HG03460 (cell line): ENCODE measurements at regions not wholly inside any gene's neighbourhood (a gene's known extent, or its start where the extent isn't known, plus 50 kb on each side); places are given as distances from the start of the nearest gene placed in this dataset.

ENCODE experiments used
- ATAC-seq: cut with Tn5 transposase; IDR thresholded peaks from one replicate; pipeline ENCODE4 v1.9.1; 2021; ENCODE audit not compliant: unreplicated experiment

DNA sequence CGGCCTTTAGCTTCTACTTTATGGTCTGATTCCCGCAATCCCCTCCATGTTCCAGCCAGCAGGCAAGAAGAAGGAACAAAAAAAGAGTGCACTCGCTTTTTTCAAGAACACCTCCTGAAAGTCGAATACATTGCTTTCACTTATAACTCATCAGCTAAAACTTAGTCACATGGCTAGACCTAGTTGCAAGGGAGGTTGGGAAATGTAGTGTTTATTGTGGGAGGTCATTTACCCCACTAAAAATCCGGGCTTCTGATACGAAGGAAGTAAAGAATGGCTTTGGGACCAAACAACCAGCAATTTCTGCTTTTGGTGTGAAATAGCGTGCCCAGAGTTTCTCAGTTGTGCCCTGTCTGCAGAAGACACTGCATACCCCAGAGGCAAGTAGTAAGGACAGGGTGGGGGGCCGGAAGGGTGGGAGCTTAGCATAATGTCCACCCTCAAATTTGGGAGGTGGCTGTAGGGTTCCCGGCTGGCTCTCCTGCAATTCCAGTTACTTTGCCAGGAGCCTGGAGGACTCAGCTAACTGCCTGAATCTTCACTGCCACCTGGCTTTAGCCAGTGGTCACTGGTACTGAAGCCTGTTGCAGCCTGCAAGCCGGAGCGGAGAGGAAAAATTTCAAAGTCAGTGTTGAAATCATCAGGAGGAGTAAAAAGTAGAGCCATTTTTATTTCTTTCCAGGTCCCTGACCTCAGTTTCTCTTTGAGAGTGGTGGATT is 57.7 kb upstream of the F3 start:
- no peak for ATAC-seq

DNA sequence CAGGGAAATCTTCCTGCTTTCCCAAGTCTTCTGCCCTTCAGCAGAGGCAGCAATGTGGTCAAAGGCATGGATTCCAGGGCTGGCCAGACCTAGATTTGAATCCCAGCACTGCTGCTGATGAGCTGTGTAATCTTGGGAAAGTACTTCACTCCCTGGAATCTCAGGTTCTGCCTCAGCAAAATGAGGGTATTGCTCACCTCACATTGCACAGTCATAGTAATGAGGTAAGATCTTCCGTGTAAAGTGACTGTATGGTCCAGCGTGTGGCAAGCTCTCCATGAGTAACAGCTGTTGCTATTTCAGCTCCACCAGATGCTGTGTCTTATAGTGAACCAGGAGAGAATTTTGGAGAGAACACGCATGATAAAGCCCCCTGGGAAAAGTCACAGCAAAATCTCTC is 56.1 kb upstream of the F3 start:
- no peak for ATAC-seq

DNA sequence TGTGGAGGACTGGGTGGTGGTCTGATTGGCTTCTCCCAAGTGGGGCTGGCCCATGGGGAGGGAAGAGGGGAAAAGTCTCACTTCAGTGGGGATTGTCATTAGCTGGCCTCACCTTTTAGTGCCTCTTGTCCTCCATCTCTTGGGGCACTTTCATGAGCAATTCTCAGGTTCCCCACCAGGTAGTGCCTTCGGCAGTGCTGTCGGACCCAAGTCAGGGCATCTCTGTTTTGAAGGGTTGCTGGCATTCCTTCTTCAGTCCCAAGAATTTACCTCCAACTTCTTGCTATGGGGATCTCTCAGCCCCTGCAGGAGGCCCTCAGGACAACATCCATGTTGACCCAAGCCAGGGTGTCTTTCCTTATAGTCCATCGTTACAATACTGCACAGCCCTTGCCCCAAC is 54.7 kb upstream of the F3 start:
- ATAC-seq: no peak

DNA sequence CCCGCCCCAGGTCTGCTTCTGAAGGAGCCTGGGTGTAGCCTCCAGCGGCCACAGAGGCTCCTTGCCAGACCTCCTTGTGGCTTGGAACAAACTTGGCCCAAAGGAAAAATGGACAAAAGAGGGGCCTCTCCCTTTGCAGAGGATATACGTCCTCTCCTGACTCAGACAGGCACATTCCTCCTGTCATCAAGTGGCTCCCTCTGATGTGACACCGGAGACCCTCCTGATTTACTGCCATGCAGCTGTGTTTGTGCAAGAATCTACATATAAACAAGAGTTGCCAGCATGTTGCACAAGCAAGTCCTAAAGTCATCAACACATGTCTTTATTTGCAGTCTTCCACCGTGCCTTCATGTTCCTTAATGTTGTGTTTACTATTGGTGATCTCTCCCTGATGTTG is 54.1 kb upstream of the F3 start:
- no peak for ATAC-seq

DNA sequence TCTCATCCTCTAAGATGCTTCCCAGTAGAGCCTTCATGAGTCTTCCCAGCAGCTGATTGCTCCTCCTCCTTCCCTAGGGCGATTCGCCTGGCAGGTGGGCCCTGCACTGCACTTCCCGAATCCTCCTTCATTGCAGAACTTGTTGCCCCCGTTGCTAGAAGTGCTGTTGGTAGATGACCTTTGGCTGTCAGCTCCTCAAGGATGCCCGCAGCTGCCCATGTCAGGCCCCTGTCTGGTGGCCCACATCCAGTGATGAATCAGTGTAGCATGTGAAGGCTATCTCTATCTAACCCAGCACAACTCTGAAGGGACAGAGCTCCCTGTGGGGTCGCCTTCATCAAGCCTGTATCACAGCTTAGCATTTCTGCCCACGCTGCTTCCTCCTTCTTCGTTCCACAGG is 52.1 kb upstream of the F3 start:
- ATAC-seq: no peak

DNA sequence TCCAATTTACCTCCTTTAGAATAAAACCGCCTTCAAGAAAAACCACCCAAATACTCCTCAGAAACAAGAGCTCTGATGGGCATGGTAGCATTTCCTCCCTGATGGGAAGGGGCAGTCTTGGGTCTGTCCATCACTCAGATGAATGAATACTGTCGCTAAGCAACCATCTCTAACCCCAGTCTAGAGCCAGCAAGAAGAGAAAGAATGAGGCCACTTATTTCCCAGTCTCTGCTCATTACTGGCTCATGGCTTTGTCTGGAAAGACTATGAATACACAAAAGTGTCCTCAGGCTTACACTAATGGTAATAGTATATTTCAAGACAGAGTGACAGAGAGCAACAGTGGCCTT is 51.0 kb upstream of the F3 start:
- no peak for ATAC-seq

DNA sequence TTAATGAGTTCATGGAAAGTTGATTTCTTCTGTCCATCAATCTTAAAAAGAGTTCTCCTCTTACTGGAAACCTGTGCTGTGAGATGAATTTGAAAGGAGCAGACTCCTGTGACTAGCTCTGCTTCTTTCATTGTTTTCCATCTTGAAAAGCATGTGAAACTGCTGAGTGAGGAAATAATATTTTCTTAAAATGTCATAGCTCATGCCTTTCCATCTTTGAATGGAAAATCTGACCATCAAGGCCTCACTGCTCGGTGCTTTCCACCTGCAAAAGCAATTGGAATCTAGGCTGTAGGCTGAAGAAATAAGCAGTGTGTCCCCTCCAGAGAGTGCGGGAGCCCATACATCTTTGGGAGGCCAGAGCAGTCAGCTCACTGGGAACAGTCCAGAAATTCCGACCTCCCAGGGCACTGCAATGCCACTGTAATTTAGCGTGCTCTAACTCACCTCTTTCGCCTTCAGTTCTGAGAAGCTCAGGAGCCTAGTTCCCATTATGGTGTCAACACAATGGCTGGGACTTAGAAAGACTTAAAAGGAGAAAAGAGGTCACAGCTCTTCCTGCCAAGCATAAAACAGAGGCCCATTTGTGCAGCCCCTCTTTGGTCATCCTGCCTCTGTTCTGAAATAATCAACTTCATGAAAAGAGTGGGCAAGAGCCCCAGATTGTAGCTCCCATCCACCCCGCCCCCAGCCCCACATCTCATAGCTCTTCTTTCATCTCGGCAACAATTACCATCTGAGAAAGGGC is 50.4 kb upstream of the F3 start:
- ATAC-seq: no peak
